DMS53 treated with DMSO at 0.1 percent for 48 hours (cell line): ENCODE measurements at regions not wholly inside any gene's neighbourhood (a gene's known extent, or its start where the extent isn't known, plus 50 kb on each side); places are given as distances from the start of the nearest gene placed in this dataset.

ENCODE experiments used
- DNase-seq: peaks from one replicate; lab custom pipeline; 2025; ENCODE audit not compliant: unreplicated experiment; lab: John Stamatoyannopoulos, UW

- no peak for DNase-seq
These were observed 245.9 kb upstream of the HS6ST1 start for GRCh38 chr2:128564551-128564950.

GRCh38 chr2:128565441-128565840 lies 246.8 kb upstream of the HS6ST1 start:
- DNase-seq: no peak

- DNase-seq: no peak
These were observed 248.0 kb upstream of the HS6ST1 start for GRCh38 chr2:128566671-128567070.

GRCh38 chr2:128568106-128568505 lies 249.4 kb upstream of the HS6ST1 start:
- no peak for DNase-seq

- no peak for DNase-seq
These were observed 254.4 kb upstream of the HS6ST1 start for GRCh38 chr2:128573116-128573515.

GRCh38 chr2:128573531-128573930 lies 254.9 kb upstream of the HS6ST1 start:
- DNase-seq: no peak

- no peak for DNase-seq
These were observed 258.7 kb upstream of the HS6ST1 start for GRCh38 chr2:128577141-128577930.

GRCh38 chr2:128578406-128579390 lies 260.0 kb upstream of the HS6ST1 start:
- DNase-seq: no peak

- DNase-seq: no peak
These were observed 261.2 kb upstream of the HS6ST1 start for GRCh38 chr2:128579825-128580224.

GRCh38 chr2:128580988-128581848 lies 262.6 kb upstream of the HS6ST1 start:
- no peak for DNase-seq

GRCh38 chr2:128581849-128582244 lies 263.2 kb upstream of the HS6ST1 start:
- no peak for DNase-seq

GRCh38 chr2:128584296-128584890 lies 265.7 kb upstream of the HS6ST1 start:
- DNase-seq: no peak

- no peak for DNase-seq
These were observed 267.0 kb upstream of the HS6ST1 start for GRCh38 chr2:128585706-128586105.

- no peak for DNase-seq
These were observed 271.0 kb upstream of the HS6ST1 start for GRCh38 chr2:128589681-128590080.

GRCh38 chr2:128590309-128591021 lies 271.8 kb upstream of the HS6ST1 start:
- DNase-seq: no peak

- DNase-seq: no peak
These were observed 272.6 kb upstream of the HS6ST1 start for GRCh38 chr2:128591022-128591860.

- no peak for DNase-seq
These were observed 273.5 kb upstream of the HS6ST1 start for GRCh38 chr2:128591861-128592822.

GRCh38 chr2:128593518-128593878 lies 274.8 kb upstream of the HS6ST1 start:
- DNase-seq: no peak
